LNCAP (cell line): ENCODE measurements at regions not wholly inside any gene's neighbourhood (a gene's known extent, or its start where the extent isn't known, plus 50 kb on each side); places are given as distances from the start of the nearest gene placed in this dataset.

Experiments used
- TF ChIP-seq, protein P1 (sequence below): fragments of 450-650 bp; IDR thresholded peaks from 2 replicates; pipeline ENCODE4 v1.5.1; 2017; ENCODE audit warnings: mild to moderate bottlenecking

- TF ChIP-seq, protein P1, sequence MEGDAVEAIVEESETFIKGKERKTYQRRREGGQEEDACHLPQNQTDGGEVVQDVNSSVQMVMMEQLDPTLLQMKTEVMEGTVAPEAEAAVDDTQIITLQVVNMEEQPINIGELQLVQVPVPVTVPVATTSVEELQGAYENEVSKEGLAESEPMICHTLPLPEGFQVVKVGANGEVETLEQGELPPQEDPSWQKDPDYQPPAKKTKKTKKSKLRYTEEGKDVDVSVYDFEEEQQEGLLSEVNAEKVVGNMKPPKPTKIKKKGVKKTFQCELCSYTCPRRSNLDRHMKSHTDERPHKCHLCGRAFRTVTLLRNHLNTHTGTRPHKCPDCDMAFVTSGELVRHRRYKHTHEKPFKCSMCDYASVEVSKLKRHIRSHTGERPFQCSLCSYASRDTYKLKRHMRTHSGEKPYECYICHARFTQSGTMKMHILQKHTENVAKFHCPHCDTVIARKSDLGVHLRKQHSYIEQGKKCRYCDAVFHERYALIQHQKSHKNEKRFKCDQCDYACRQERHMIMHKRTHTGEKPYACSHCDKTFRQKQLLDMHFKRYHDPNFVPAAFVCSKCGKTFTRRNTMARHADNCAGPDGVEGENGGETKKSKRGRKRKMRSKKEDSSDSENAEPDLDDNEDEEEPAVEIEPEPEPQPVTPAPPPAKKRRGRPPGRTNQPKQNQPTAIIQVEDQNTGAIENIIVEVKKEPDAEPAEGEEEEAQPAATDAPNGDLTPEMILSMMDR = no peak
These were observed 156.4 kb downstream of the PTPRU start for GRCh38 chr1:29392486-29393450.

GRCh38 chr1:29392036-29392435, 155.7 kb downstream of the PTPRU start:
- TF ChIP-seq, protein P1 = no peak

GRCh38 chr1:29391362-29391880, 155.1 kb downstream of the PTPRU start:
- TF ChIP-seq, protein P1 = no peak

- TF ChIP-seq, protein P1 = no peak
These were observed 154.4 kb downstream of the PTPRU start for GRCh38 chr1:29390491-29391361.

- TF ChIP-seq, protein P1 = no peak
These were observed 153.8 kb downstream of the PTPRU start for GRCh38 chr1:29390075-29390474.

- TF ChIP-seq, protein P1 = no peak
These were observed 153.3 kb downstream of the PTPRU start for GRCh38 chr1:29389533-29390041.

GRCh38 chr1:29388884-29389283, 152.6 kb downstream of the PTPRU start:
- TF ChIP-seq, protein P1 = no peak
